ENCODE measurements at regions not wholly inside any gene's neighbourhood (a gene's known extent, or its start where the extent isn't known, plus 50 kb on each side); places are given as distances from the start of the nearest gene placed in this dataset.
"Not testable (repeated sequence)": the region's sequence is repeated elsewhere in the genome, so short reads cannot be mapped to it uniquely, and the experiment has no call there.

GRCh38 chr2:111482987-111483679, 362.4 kb downstream of the BCL2L11 start:
- not testable (repeated sequence) for DNase-seq

DNA sequence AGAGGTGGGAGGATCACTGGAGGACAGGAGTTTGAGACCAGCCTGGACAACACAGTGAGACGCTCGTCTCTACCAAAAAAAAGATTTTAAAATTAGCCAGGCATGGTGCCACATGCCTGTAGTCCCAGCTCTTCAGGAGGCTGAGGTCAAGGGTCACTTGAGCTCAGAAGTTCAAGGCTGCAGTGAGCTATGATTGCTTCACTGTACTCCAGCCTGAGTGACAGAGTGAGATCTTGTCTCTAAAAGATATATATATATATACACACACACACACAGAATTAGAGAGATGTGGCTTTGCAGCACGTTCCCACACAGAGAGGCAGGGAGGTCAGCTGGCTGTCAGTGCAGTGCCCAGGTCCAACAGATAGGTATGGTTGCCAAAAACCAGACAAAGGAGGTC, 363.4 kb downstream of the BCL2L11 start:
- not testable (repeated sequence) for DNase-seq

- DNase-seq = not testable (repeated sequence)
These were observed 365.2 kb downstream of the BCL2L11 start for GRCh38 chr2:111485895-111486294.

DNA sequence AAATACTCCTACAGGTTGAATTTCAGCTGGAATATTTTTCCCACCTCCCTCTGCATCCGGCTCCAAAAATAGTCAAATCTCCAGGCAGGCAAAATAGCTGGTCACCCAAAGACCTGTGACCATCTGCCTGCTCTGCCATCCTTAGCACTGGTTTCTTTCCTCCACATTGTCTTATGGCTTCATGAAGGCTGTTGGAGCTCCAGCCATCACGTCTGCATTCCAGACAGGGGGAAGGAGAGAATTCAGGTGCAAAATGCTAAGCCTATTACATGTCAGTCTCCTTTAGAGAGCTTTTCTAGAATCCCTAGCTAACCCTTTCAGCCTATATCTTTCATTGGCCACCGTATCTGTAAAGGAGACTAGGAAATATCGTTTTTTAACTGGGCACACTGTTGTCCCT, 367.7 kb downstream of the BCL2L11 start:
- DNase-seq = not testable (repeated sequence)

GRCh38 chr2:111489460-111489859, 368.7 kb downstream of the BCL2L11 start:
- not testable (repeated sequence) for DNase-seq

GRCh38 chr2:111491181-111491580, 370.5 kb downstream of the BCL2L11 start:
- DNase-seq = not testable (repeated sequence)

GRCh38 chr2:111491614-111492013, 370.9 kb downstream of the BCL2L11 start:
- DNase-seq = not testable (repeated sequence)

DNA sequence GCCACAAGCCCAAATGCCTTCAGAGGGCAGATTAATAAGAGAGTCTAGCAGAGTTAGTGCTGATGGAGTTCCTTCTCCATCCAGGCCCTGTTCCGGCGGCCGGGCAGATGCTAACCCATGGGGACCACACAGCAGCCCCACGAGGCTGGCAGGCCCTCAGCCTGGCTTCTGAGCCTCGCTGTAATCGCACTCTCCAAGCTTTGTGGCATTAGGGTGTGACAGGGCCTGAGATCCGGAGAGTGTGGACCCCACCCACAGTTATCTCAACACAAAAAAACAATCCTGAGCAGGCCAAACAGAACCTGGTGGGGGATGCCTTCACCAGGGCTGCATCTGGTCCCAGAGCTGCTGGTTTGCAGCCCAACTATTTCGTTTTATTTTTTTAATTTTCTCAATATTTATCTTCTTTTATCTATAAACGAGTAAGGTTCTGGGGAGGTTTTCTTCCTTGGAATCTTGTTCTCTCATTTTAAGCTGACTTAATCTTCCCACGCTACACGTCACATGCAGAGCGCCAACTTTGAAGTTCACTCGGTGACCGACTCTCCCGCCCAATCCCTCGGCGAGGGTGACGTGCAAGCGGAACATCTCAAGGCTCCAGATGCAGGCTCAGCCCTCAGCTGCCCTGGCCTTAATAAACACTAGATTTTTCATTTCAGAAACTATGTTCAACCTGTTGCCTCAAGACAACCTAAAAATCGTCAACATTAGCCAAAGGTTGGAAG, 372.4 kb downstream of the BCL2L11 start:
- not testable (repeated sequence) for DNase-seq

DNA sequence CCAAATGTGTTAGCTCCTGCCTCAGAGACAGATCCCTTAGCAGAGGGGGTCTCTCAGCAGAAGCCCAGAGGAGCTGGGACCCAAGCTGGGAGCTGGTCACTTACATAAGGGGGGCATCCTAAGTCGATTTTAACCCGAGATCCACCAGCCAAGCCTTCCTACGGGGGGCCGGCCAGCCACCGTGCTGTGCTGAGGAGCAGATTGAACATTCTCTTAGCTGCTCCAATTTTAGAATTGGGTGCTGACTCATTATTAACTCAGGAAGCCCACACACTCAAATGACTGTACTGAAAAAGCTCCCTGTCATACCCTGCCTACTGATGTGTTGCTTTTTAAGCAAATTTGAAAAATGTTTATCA, 373.0 kb downstream of the BCL2L11 start:
- peak; percentile 14 for DNase-seq

GRCh38 chr2:111494288-111494980, 373.7 kb downstream of the BCL2L11 start:
- not testable (repeated sequence) for DNase-seq

DNA sequence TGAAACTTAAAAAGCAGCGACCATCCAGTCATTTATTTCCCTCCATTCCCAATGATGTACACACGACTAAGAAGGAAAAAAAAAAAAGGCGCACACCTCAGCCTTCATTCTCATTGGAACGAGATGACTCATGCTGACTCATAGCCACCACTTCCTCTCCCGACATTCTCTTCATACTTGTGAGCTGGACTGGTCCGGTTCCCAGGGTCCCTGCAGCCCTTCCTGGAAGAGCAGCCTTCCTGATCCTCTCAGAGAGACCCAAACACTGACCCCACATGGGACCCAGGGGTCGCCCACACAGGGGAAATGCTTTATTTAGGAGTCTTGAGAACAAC, 374.2 kb downstream of the BCL2L11 start:
- not testable (repeated sequence) for DNase-seq

GRCh38 chr2:111495636-111496035, 374.9 kb downstream of the BCL2L11 start:
- peak; percentile 51 for DNase-seq

DNA sequence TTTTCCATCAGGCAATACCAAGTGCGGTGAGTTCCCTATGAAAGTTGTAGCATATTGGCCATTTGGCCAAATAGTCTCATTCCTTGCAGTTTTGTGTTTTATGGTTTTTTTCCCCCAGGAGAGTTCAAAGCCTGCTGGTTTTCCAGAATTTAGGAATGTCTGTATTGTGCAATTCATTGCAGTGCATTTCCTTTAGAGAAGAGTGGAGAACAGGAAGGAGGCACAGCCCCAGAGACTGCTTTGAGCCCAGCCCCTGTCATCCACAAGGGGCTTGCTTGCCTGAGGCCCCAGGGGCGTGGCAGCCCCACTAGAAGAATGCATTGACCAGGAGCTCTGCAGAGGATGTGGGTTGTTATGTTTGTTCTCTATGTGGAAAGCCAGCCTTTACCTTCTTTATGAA, 375.5 kb downstream of the BCL2L11 start:
- peak; percentile 94 for DNase-seq

DNA sequence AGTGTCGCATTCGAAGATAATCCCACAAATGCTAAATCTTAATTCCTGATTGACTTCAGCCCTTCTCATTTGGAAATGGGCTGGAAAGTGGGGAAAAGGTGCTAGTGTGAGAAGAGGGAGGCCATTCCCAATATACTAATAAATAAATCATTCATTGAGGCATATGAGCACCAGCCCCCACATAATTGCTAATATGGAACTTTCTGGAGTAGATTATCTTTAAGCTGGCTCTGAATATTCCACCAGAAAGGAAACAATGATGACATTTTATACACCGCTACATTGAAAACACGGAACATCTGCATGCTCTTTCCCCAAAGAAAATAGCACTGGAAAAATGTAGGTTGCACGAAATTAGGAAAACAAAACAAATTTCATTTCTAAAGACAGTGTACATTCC, 376.1 kb downstream of the BCL2L11 start:
- DNase-seq = not testable (repeated sequence)

GRCh38 chr2:111497270-111497669, 376.6 kb downstream of the BCL2L11 start:
- DNase-seq = peak; percentile 70

GRCh38 chr2:111500536-111501062, 379.9 kb downstream of the BCL2L11 start:
- peak; percentile 44 for DNase-seq

- not testable (repeated sequence) for DNase-seq
These were observed 380.0 kb downstream of the ANAPC1 start for GRCh38 chr2:111503844-111504570.

DNA sequence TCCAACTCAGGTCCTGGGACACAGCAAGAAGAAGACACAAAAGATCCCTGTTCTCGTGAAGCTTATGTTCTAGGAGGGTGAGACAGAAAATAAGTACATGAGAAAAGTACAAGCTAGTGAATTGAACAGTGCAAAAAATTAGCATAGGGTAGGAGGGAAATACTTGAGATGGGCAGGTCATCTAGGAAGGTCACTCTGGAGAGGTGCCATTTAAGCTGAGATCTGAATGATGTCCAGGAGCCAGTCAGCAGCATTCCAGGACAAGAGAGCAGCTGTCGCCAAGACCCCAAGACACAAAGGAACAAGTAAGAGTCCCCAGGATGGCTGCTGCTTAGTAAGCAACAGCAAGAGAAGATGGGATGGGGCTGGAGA, 379.4 kb downstream of the ANAPC1 start:
- DNase-seq = not testable (repeated sequence)

- not testable (repeated sequence) for DNase-seq
These were observed 378.7 kb downstream of the ANAPC1 start for GRCh38 chr2:111505267-111505666.

- not testable (repeated sequence) for DNase-seq
These were observed 377.1 kb downstream of the ANAPC1 start for GRCh38 chr2:111506936-111507335.

GRCh38 chr2:111509225-111509869, 374.6 kb downstream of the ANAPC1 start:
- DNase-seq = not testable (repeated sequence)

GRCh38 chr2:111510384-111510783, 373.6 kb downstream of the ANAPC1 start:
- DNase-seq = not testable (repeated sequence)

Data from fibroblast of skin of right quadriceps (primary cell).